Mesothelial cell of epicardium (in vitro differentiated cells): ENCODE measurements at regions not wholly inside any gene's neighbourhood (a gene's known extent, or its start where the extent isn't known, plus 50 kb on each side); places are given as distances from the start of the nearest gene placed in this dataset.
"Not testable (repeated sequence)": the region's sequence is repeated elsewhere in the genome, so short reads cannot be mapped to it uniquely, and the experiment has no call there.

Experiments
- DNase-seq, 2 experiments: peaks; one replicate each; pipeline ENCODE4 v3.0.0; 2021; ENCODE audit warnings: low spot score in 2 of 2; ENCODE audit not compliant: unreplicated experiment in 2 of 2
- H3K27ac Mint-ChIP-seq: 2 replicates; pipeline ENCODE4 v1.8.0; 2021; ENCODE audit warnings: mixed read lengths
- H3K27me3 Mint-ChIP-seq: 2 replicates; pipeline ENCODE4 v1.8.0; 2021; ENCODE audit warnings: low read depth, mixed read lengths
- H3K36me3 Mint-ChIP-seq: 2 replicates; pipeline ENCODE4 v1.8.0; 2021; ENCODE audit warnings: mixed read lengths
- H3K4me1 Mint-ChIP-seq: 2 replicates; pipeline ENCODE4 v1.8.0; 2021; ENCODE audit warnings: mixed read lengths
- H3K4me3 Mint-ChIP-seq: 2 replicates; pipeline ENCODE4 v1.8.0; 2021; ENCODE audit warnings: mild to moderate bottlenecking, moderate library complexity, mixed read lengths
- H3K9me3 Mint-ChIP-seq: 2 replicates; pipeline ENCODE4 v1.8.0; 2021; ENCODE audit warnings: mixed read lengths
- CTCF ChIP-seq: fragments of 200-600 bp; sonication (generic); IDR thresholded peaks from one replicate; pipeline ENCODE4 v1.5.0; 2021; ENCODE audit warnings: antibody characterized with exemption; ENCODE audit not compliant: unreplicated experiment

DNA sequence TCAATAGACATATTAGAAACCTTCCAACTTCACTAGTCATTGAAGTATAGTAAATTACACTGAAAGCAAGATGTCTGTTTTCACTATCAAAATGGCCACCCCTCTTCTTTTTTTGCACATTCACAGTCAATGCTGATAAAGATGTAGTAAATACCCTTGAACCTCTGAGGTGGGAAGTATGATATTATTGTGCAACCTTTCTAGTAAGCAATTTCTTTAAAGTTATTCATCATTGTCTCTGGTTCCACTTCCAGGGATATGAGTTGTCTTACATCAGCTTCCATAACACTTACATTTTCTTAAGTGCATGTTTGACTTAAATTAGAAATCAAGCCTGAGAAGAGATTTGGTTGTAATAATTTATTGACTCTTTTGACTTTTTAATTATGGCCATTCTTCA, 453.9 kb upstream of the MGAT4C start:
- Mint-ChIP-seq H3K9me3 (peaks cover 24% of the 10 kb centered on the region), H3K4me3 (no peak overlapping the region), H3K27me3 (no peaks in the 10 kb centered on the region), H3K36me3 (peaks cover 3% of the 10 kb centered on the region), H3K27ac (no peak overlapping the region), H3K4me1 (peaks cover 8% of the 10 kb centered on the region)
- TF ChIP-seq CTCF, result no peak
- DNase-seq, result no peak

DNA sequence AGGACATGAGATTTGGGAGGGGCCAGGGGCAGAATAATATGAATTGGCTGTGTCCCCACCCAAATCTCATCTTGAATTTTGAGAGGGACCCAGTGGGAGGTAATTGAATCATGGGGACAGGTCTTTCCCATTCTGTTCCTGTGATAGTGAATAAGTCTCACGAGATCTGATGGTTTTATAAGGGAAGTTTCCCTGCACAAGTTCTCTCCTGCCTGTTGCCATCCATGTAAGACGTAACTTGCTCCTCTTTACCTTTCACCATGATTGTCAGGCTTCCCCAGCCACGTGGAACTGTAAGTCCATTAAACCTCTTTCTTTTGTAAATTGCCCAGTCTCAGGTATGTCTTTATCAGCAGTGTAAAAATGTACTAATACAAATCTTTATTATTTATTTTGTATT, 452.8 kb upstream of the MGAT4C start:
- DNase-seq, H3K36me3 Mint-ChIP-seq, H3K4me3 Mint-ChIP-seq, H3K27me3 Mint-ChIP-seq, H3K27ac Mint-ChIP-seq, H3K4me1 Mint-ChIP-seq: not testable (repeated sequence)
- peaks cover 24% of the 10 kb centered on the region for H3K9me3 Mint-ChIP-seq

- no peak for TF ChIP-seq CTCF
- Mint-ChIP-seq H3K27me3 (no peaks in the 10 kb centered on the region), H3K4me3 (no peak overlapping the region), H3K9me3 (peaks cover 23% of the 10 kb centered on the region), H3K4me1 (peaks cover 6% of the 10 kb centered on the region), H3K36me3 (no peaks in the 10 kb centered on the region), H3K27ac (no peak overlapping the region)
- DNase-seq, result no peak
Observed at GRCh38 chr12:86698641-86698980, 442.4 kb upstream of the MGAT4C start.

- Mint-ChIP-seq H3K27me3 (no peaks in the 10 kb centered on the region), H3K27ac (no peak overlapping the region), H3K4me3 (no peak overlapping the region), H3K4me1 (peaks cover 6% of the 10 kb centered on the region), H3K36me3 (no peaks in the 10 kb centered on the region), H3K9me3 (peaks cover 21% of the 10 kb centered on the region)
- TF ChIP-seq CTCF, result no peak
- no peak for DNase-seq
Observed at GRCh38 chr12:86697916-86698640, 441.9 kb upstream of the MGAT4C start.

- Mint-ChIP-seq H3K9me3 (peaks cover 36% of the 10 kb centered on the region), H3K27ac (no peak overlapping the region), H3K36me3 (peaks cover 7% of the 10 kb centered on the region), H3K4me3 (no peak overlapping the region), H3K27me3 (no peaks in the 10 kb centered on the region), H3K4me1 (no peaks in the 10 kb centered on the region)
- DNase-seq, result no peak
- no peak for TF ChIP-seq CTCF
Observed at GRCh38 chr12:86683568-86684304, 427.5 kb upstream of the MGAT4C start.

- Mint-ChIP-seq H3K27ac (no peak overlapping the region), H3K4me1 (no peaks in the 10 kb centered on the region), H3K36me3 (no peaks in the 10 kb centered on the region), H3K4me3 (no peak overlapping the region), H3K9me3 (peaks cover 13% of the 10 kb centered on the region), H3K27me3 (no peaks in the 10 kb centered on the region)
- no peak for TF ChIP-seq CTCF
- no peak for DNase-seq
Observed at GRCh38 chr12:86681060-86681459, 424.9 kb upstream of the MGAT4C start.
